ENCODE measurements at regions not wholly inside any gene's neighbourhood (a gene's known extent, or its start where the extent isn't known, plus 50 kb on each side); places are given as distances from the start of the nearest gene placed in this dataset.

DNA sequence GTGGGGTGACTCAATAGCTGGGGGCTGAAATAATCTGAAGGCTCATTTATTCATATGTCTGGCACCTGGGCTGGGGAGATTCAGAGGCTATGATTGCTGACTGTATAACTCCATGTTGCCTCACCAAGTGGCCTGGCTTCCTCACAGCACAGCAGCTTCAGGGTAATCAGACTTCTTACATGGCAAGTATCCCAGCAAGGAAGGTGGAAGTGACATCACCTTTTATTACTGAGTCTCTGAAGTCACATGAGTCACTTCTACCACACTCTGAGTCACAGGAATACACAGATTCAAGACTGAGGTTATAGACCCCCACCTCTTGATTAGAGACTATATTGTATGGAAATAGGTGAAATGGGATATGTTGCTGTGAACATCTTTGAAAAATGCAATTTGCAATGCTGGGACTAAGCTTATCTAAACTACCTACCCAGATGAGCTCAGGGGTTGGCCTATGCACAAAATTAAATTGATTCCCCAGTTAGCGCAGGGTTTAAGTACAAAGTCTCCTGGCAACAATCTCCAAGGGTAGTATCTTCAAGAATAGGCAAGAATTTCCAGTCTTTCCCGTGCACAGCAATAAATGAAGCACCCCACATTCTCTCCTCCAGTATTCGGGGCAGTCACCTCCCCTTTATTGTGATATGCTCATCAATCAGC, 553.1 kb downstream of the LRRC70 start:
- Histone ChIP-seq H3K4me3 (ENCODE audit: low read length) (no peak overlapping the region), H3K79me2 (replicated peaks; ENCODE audit: insufficient read depth, low read length) (no peaks in the 10 kb centered on the region), H3K9me2 (ENCODE audit: insufficient read depth, low read length) (no peaks in the 10 kb centered on the region), H4K20me1 (ENCODE audit: insufficient read depth) (no peaks in the 10 kb centered on the region), H3K27ac (ENCODE audit: low read length) (no peak overlapping the region), H3K4me2 (ENCODE audit: low read length) (no peak overlapping the region), H3K36me3 (ENCODE audit: insufficient read depth, low read length) (no peaks in the 10 kb centered on the region), H3K27me3 (ENCODE audit: insufficient read depth, low read depth, low read length) (no peaks in the 10 kb centered on the region), H3K9me3 (ENCODE audit: low read length) (no peaks in the 10 kb centered on the region), H2AFZ (ENCODE audit: low read depth, low read length) (no peak overlapping the region), H3K9ac (ENCODE audit: low read length) (no peak overlapping the region), H3F3A (ENCODE audit: insufficient read depth, low read length, poor library complexity, severe bottlenecking) (no peaks in the 10 kb centered on the region)
- TF ChIP-seq, protein P1, sequence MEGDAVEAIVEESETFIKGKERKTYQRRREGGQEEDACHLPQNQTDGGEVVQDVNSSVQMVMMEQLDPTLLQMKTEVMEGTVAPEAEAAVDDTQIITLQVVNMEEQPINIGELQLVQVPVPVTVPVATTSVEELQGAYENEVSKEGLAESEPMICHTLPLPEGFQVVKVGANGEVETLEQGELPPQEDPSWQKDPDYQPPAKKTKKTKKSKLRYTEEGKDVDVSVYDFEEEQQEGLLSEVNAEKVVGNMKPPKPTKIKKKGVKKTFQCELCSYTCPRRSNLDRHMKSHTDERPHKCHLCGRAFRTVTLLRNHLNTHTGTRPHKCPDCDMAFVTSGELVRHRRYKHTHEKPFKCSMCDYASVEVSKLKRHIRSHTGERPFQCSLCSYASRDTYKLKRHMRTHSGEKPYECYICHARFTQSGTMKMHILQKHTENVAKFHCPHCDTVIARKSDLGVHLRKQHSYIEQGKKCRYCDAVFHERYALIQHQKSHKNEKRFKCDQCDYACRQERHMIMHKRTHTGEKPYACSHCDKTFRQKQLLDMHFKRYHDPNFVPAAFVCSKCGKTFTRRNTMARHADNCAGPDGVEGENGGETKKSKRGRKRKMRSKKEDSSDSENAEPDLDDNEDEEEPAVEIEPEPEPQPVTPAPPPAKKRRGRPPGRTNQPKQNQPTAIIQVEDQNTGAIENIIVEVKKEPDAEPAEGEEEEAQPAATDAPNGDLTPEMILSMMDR (IDR thresholded peaks at IDR 0.05; ENCODE audit: poor library complexity, severe bottlenecking), result no peak
- no peak for TF ChIP-seq RAD21 (conservative IDR thresholded peaks at IDR 0.05)
- TF ChIP-seq EZH2 (IDR thresholded peaks at IDR 0.05; ENCODE audit: borderline replicate concordance, insufficient read depth, low read length, poor library complexity, severe bottlenecking), result no peak
- no peak for TF ChIP-seq EP300 (conservative IDR thresholded peaks at IDR 0.05; ENCODE audit: poor library complexity, severe bottlenecking)
- no peak for TF ChIP-seq SMC3 (conservative IDR thresholded peaks at IDR 0.05; ENCODE audit: poor library complexity)
- TF ChIP-seq TAF1 (IDR thresholded peaks at IDR 0.05; ENCODE audit: low read depth), result no peak
- TF ChIP-seq POLR2AphosphoS5 (IDR thresholded peaks at IDR 0.05), result no peak
- TF ChIP-seq, protein P2, sequence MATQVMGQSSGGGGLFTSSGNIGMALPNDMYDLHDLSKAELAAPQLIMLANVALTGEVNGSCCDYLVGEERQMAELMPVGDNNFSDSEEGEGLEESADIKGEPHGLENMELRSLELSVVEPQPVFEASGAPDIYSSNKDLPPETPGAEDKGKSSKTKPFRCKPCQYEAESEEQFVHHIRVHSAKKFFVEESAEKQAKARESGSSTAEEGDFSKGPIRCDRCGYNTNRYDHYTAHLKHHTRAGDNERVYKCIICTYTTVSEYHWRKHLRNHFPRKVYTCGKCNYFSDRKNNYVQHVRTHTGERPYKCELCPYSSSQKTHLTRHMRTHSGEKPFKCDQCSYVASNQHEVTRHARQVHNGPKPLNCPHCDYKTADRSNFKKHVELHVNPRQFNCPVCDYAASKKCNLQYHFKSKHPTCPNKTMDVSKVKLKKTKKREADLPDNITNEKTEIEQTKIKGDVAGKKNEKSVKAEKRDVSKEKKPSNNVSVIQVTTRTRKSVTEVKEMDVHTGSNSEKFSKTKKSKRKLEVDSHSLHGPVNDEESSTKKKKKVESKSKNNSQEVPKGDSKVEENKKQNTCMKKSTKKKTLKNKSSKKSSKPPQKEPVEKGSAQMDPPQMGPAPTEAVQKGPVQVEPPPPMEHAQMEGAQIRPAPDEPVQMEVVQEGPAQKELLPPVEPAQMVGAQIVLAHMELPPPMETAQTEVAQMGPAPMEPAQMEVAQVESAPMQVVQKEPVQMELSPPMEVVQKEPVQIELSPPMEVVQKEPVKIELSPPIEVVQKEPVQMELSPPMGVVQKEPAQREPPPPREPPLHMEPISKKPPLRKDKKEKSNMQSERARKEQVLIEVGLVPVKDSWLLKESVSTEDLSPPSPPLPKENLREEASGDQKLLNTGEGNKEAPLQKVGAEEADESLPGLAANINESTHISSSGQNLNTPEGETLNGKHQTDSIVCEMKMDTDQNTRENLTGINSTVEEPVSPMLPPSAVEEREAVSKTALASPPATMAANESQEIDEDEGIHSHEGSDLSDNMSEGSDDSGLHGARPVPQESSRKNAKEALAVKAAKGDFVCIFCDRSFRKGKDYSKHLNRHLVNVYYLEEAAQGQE (IDR thresholded peaks at IDR 0.05; ENCODE audit: borderline replicate concordance), result no peak
- TF ChIP-seq MXI1 (conservative IDR thresholded peaks at IDR 0.05; ENCODE audit: poor library complexity, severe bottlenecking), result no peak

DNA sequence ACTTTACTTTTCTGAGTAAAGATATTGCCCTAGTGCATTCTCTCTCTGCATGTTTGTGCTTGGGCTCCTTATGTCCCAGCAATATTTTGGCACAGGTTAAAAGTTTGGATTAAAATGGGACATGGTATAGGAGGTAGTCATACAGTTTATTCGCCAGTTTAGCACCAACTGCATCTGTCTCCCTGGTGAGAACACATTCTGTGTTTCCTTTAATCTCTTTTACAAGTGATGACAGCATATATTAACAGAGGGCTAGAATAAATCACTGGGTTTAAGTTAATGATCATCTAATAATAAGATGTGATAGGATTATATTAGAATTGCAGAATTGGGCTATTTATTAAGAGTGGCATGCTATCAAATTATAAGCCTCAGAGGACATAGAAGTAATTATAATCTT, 550.1 kb downstream of the LRRC70 start:
- TF ChIP-seq, protein P1 (IDR thresholded peaks at IDR 0.05; ENCODE audit: poor library complexity, severe bottlenecking), result no peak
- TF ChIP-seq RAD21 (conservative IDR thresholded peaks at IDR 0.05), result no peak
- no peak for TF ChIP-seq POLR2AphosphoS5 (IDR thresholded peaks at IDR 0.05)
- TF ChIP-seq TAF1 (IDR thresholded peaks at IDR 0.05; ENCODE audit: low read depth), result no peak
- no peak for TF ChIP-seq EZH2 (IDR thresholded peaks at IDR 0.05; ENCODE audit: borderline replicate concordance, insufficient read depth, low read length, poor library complexity, severe bottlenecking)
- no peak for TF ChIP-seq MXI1 (conservative IDR thresholded peaks at IDR 0.05; ENCODE audit: poor library complexity, severe bottlenecking)
- TF ChIP-seq, protein P2 (IDR thresholded peaks at IDR 0.05; ENCODE audit: borderline replicate concordance), result no peak
- no peak for TF ChIP-seq EP300 (conservative IDR thresholded peaks at IDR 0.05; ENCODE audit: poor library complexity, severe bottlenecking)
- no peak for TF ChIP-seq SMC3 (conservative IDR thresholded peaks at IDR 0.05; ENCODE audit: poor library complexity)
- no peaks in the 10 kb centered on the region for H3K36me3 ChIP-seq (ENCODE audit: insufficient read depth, low read length)
- H3K27me3 ChIP-seq (ENCODE audit: insufficient read depth, low read depth, low read length), result no peaks in the 10 kb centered on the region
- H3K9me3 ChIP-seq (ENCODE audit: low read length), result no peaks in the 10 kb centered on the region
- no peak overlapping the region for H3K27ac ChIP-seq (ENCODE audit: low read length)
- no peaks in the 10 kb centered on the region for H3F3A ChIP-seq (ENCODE audit: insufficient read depth, low read length, poor library complexity, severe bottlenecking)
- H3K4me3 ChIP-seq (ENCODE audit: low read length), result no peak overlapping the region
- H4K20me1 ChIP-seq (ENCODE audit: insufficient read depth), result no peaks in the 10 kb centered on the region
- no peak overlapping the region for H3K9ac ChIP-seq (ENCODE audit: low read length)
- H3K79me2 ChIP-seq (replicated peaks; ENCODE audit: insufficient read depth, low read length), result no peaks in the 10 kb centered on the region
- H3K4me2 ChIP-seq (ENCODE audit: low read length), result no peak overlapping the region
- H3K9me2 ChIP-seq (ENCODE audit: insufficient read depth, low read length), result no peaks in the 10 kb centered on the region
- no peak overlapping the region for H2AFZ ChIP-seq (ENCODE audit: low read depth, low read length)
